GM12878 (cell line): ENCODE measurements at regions not wholly inside any gene's neighbourhood (a gene's known extent, or its start where the extent isn't known, plus 50 kb on each side); places are given as distances from the start of the nearest gene placed in this dataset.

Source experiments
- ATAC-seq: fragments of 200-7000 bp; cut with Tn5 transposase; 3 replicates; pipeline ENCODE4 v1.9.1; 2020; ENCODE audit warnings: mild to moderate bottlenecking, moderate library complexity
- BruUV-seq: library from RNA; stranded (reverse); fragments of 400-500 nt; replicated peaks from 2 replicates; lab custom pipeline; 2021; lab: Mats Ljungman, UMichigan
- CTCF ChIA-PET: fragments of 300-600 bp; sonication (Branson Sonifier 250); formaldehyde crosslinking; extraction: SDS; loops from one replicate; lab custom pipeline; 2021; ENCODE audit warnings: inconsistent platforms; lab: Yijun Ruan, JAX
- POLR2A ChIA-PET: fragments of 350-600 bp; formaldehyde crosslinking; extraction: SDS; loops from one replicate; lab custom pipeline; 2021; ENCODE audit warnings: inconsistent platforms; lab: Charles Lee
- RAD21 ChIA-PET: fragments of 300-600 bp; sonication (Branson Sonifier 250); formaldehyde crosslinking; loops from one replicate; lab custom pipeline; 2023; ENCODE audit warnings: antibody characterized with exemption; ENCODE audit not compliant: unreplicated experiment; lab: Charles Lee
- SMC1A ChIA-PET: fragments of 300-600 bp; sonication (Branson Sonifier 250); formaldehyde crosslinking; loops from one replicate; lab custom pipeline; 2023; ENCODE audit not compliant: unreplicated experiment, uncharacterized antibody; lab: Charles Lee
- DNase-seq: peaks from one replicate; pipeline ENCODE4 v3.0.0-alpha.2; 2011; ENCODE audit warnings: low read depth, low spot score
- FAIRE-seq: peaks from 3 replicates; lab custom pipeline; 2011; peaks lifted over from hg19 to GRCh38; lab: Jason Lieb, UNC
- H2AFZ ChIP-seq: 2 replicates; pipeline ENCODE4 v1.6.0; 2011; ENCODE audit warnings: low read depth, low read length, control low read depth; ENCODE audit not compliant: control insufficient read depth
- H3K27ac ChIP-seq: 2 replicates; pipeline ENCODE4 v1.5.1; 2011; ENCODE audit warnings: control low read depth; ENCODE audit not compliant: control insufficient read depth, insufficient read depth
- H3K27me3 ChIP-seq, 2 experiments: replicated peaks in 1 of 2; 2 replicates each; pipeline versions ENCODE4 v1.6.0 to v1.6.1; 2011; ENCODE audit warnings: low read length in 1 of 2; ENCODE audit not compliant: control insufficient read depth in 2 of 2, insufficient read depth in 2 of 2
- H3K36me3 ChIP-seq, 2 experiments: 2 replicates each; pipeline ENCODE4 v1.5.1; 2011; ENCODE audit warnings: low read length in 1 of 2; ENCODE audit not compliant: control insufficient read depth in 2 of 2, insufficient read depth in 2 of 2
- H3K4me1 ChIP-seq: 2 replicates; pipeline ENCODE4 v1.6.1; 2011; ENCODE audit warnings: mild to moderate bottlenecking, low read length, moderate library complexity, mixed read lengths; ENCODE audit not compliant: control insufficient read depth, insufficient read depth
- H3K4me2 ChIP-seq: 2 replicates; pipeline ENCODE4 v1.6.0; 2011; ENCODE audit warnings: control low read depth; ENCODE audit not compliant: control insufficient read depth, insufficient read depth
- H3K4me3 ChIP-seq: fragments of 200-600 bp; sonication (generic); 2 replicates; pipeline ENCODE4 v1.5.1; 2016
- H3K79me2 ChIP-seq: 2 replicates; pipeline ENCODE4 v1.6.0; 2011; ENCODE audit warnings: low read length; ENCODE audit not compliant: control insufficient read depth, insufficient read depth
- H3K9ac ChIP-seq: 2 replicates; pipeline ENCODE4 v1.8.0; 2011; ENCODE audit warnings: low read length, control low read depth, mixed read lengths; ENCODE audit not compliant: control insufficient read depth, insufficient read depth
- H3K9me3 ChIP-seq: replicated peaks from 3 replicates; pipeline ENCODE4 v1.5.1; 2011; ENCODE audit warnings: mild to moderate bottlenecking, low read length; ENCODE audit not compliant: control insufficient read depth, insufficient read depth
- H4K20me1 ChIP-seq: 2 replicates; pipeline ENCODE4 v1.6.0; 2011; ENCODE audit not compliant: control insufficient read depth, insufficient read depth
- ASH2L ChIP-seq: fragments of 300-600, 200-600 bp; sonication (generic); IDR thresholded peaks from 2 replicates; pipeline ENCODE4 v1.6.1; 2017; ENCODE audit warnings: low read depth, mild to moderate bottlenecking, borderline replicate concordance
- BCL11A ChIP-seq: IDR thresholded peaks from 2 replicates; pipeline ENCODE4 v1.6.1; 2011; ENCODE audit warnings: low read depth, low read length
- BHLHE40 ChIP-seq, 2 experiments: fragments of 450-650 bp in 1 of 2; IDR thresholded peaks; 2 replicates each; pipeline ENCODE4 v1.6.1; 2011 to 2017; ENCODE audit warnings: low read depth in 2 of 2, borderline replicate concordance in 1 of 2, improper control_type of control experiment in 1 of 2, low read length in 1 of 2, mild to moderate bottlenecking in 1 of 2
- EP300 ChIP-seq, 2 experiments: fragments of 150-350 bp in 1 of 2; IDR thresholded peaks; 2 replicates each; pipeline ENCODE4 v1.6.1; 2011 to 2012; ENCODE audit warnings: low read depth in 2 of 2, low read length in 2 of 2, borderline replicate concordance in 1 of 2, improper control_type of control experiment in 1 of 2, inconsistent platforms in 1 of 2; ENCODE audit not compliant: control insufficient read depth in 1 of 2
- IRF3 ChIP-seq: fragments of 450-650 bp; IDR thresholded peaks from 2 replicates; pipeline ENCODE4 v1.6.1; 2014; ENCODE audit warnings: mild to moderate bottlenecking
- PML ChIP-seq: IDR thresholded peaks from 2 replicates; pipeline ENCODE4 v1.6.1; 2012; ENCODE audit warnings: low read length, inconsistent platforms
- RELA ChIP-seq: fragments of 450-650 bp; IDR thresholded peaks from 2 replicates; pipeline ENCODE4 v1.8.0; 2014; ENCODE audit warnings: borderline replicate concordance; ENCODE audit not compliant: partially characterized antibody
- SIN3A ChIP-seq: IDR thresholded peaks from 2 replicates; pipeline ENCODE4 v1.6.1; 2012; ENCODE audit warnings: low read depth, low read length, improper control_type of control experiment
- TCF3 ChIP-seq: IDR thresholded peaks from 2 replicates; pipeline ENCODE4 v1.6.1; 2012; ENCODE audit warnings: low read depth, mild to moderate bottlenecking, low read length, borderline replicate concordance; ENCODE audit not compliant: insufficient read depth
- USF1 ChIP-seq: IDR thresholded peaks from 2 replicates; pipeline ENCODE4 v1.6.1; 2011; ENCODE audit warnings: borderline replicate concordance, low read depth, mild to moderate bottlenecking, moderate library complexity, mixed read lengths, low read length; ENCODE audit not compliant: insufficient read depth; ENCODE audit errors: extremely low read length
- USF2 ChIP-seq: IDR thresholded peaks from 2 replicates; pipeline ENCODE4 v1.6.1; 2011; ENCODE audit warnings: low read depth, low read length, improper control_type of control experiment, borderline replicate concordance
- WGBS: methylation state at CpG from one replicate; pipeline ENCODE4 v1.1.6; 2016; ENCODE audit warnings: low lambda C conversion rate; ENCODE audit not compliant: insufficient replicate concordance, insufficient coverage; ENCODE audit errors: missing lambda C conversion rate; 5-methylcytosine and 5-hydroxymethylcytosine counted together
- in situ Hi-C: fragments of 300-500 bp; cut with MboI; formaldehyde crosslinking; loops from 9 replicates; pipeline ENCODE4 v1.14.3; 2018; ENCODE audit warnings: mixed read lengths
- intact Hi-C: fragments of 100-400 bp; cut with micrococcal nuclease; formaldehyde crosslinking; loops from one replicate; pipeline ENCODE4 v1.14.2; 2022; ENCODE audit not compliant: unreplicated experiment
- TF ChIP-seq, protein P1 (sequence below): fragments of 450-650 bp; IDR thresholded peaks from 2 replicates; pipeline ENCODE4 v1.6.1; 2017; ENCODE audit warnings: low read depth, mild to moderate bottlenecking, moderate library complexity

- Histone ChIP-seq H3K9ac (no peak overlapping the region), H3K4me2 (no peak overlapping the region), H3K9me3 (no peaks in the 10 kb centered on the region; the same call in 2 of the 3 replicates), H3K36me3 (no peaks in the 10 kb centered on the region), H3K4me1 (no peaks in the 10 kb centered on the region), H4K20me1 (no peaks in the 10 kb centered on the region), H3K27ac (no peak overlapping the region), H3K27me3 (no peaks in the 10 kb centered on the region), H3K79me2 (no peaks in the 10 kb centered on the region), H3K4me3 (no peak overlapping the region), H2AFZ (no peak overlapping the region)
- no peak for ATAC-seq
- BruUV-seq, result no TSS peak
- SMC1A ChIA-PET, result no interaction called here
- 100% methylated on average over 2 of the region's 2 CpGs for WGBS
- FAIRE-seq, result no peak
- RAD21 ChIA-PET, result no interaction called here
- POLR2A ChIA-PET, result no interaction called here
- intact Hi-C loops (no loop called here), in situ Hi-C loops (no loop called here)
- DNase-seq, result no peak
- CTCF ChIA-PET, result no interaction called here
- TF ChIP-seq BHLHE40 (IDR thresholded peaks at IDR 0.05; ENCODE audit: borderline replicate concordance in 1 of 2, low read depth in 2 of 2, low read length in 1 of 2) (no peak), SIN3A (no peak), IRF3 (no peak), PML (no peak), RELA (no peak), ASH2L (no peak), BCL11A (no peak), USF1 (no peak), TCF3 (no peak), EP300 (IDR thresholded peaks at IDR 0.05; ENCODE audit: borderline replicate concordance in 1 of 2, control insufficient read depth in 1 of 2, low read depth in 2 of 2, low read length in 2 of 2) (no peak), USF2 (no peak)
- TF ChIP-seq, protein P1, sequence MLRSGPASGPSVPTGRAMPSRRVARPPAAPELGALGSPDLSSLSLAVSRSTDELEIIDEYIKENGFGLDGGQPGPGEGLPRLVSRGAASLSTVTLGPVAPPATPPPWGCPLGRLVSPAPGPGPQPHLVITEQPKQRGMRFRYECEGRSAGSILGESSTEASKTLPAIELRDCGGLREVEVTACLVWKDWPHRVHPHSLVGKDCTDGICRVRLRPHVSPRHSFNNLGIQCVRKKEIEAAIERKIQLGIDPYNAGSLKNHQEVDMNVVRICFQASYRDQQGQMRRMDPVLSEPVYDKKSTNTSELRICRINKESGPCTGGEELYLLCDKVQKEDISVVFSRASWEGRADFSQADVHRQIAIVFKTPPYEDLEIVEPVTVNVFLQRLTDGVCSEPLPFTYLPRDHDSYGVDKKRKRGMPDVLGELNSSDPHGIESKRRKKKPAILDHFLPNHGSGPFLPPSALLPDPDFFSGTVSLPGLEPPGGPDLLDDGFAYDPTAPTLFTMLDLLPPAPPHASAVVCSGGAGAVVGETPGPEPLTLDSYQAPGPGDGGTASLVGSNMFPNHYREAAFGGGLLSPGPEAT, result no peak
Measured at GRCh38 chr13:99759163-99759552, 212.4 kb downstream of the ZIC5 start.
